GM21390 (cell line): ENCODE measurements at regions not wholly inside any gene's neighbourhood (a gene's known extent, or its start where the extent isn't known, plus 50 kb on each side); places are given as distances from the start of the nearest gene placed in this dataset.
"Not testable (repeated sequence)": the region's sequence is repeated elsewhere in the genome, so short reads cannot be mapped to it uniquely, and the experiment has no call there.

Source experiments
- ATAC-seq: cut with Tn5 transposase; IDR thresholded peaks from one replicate; pipeline ENCODE4 v1.9.1; 2021; ENCODE audit not compliant: unreplicated experiment

GRCh38 chr5:32842813-32843530 is 131.9 kb downstream of the NPR3 start:
- no peak for ATAC-seq

DNA sequence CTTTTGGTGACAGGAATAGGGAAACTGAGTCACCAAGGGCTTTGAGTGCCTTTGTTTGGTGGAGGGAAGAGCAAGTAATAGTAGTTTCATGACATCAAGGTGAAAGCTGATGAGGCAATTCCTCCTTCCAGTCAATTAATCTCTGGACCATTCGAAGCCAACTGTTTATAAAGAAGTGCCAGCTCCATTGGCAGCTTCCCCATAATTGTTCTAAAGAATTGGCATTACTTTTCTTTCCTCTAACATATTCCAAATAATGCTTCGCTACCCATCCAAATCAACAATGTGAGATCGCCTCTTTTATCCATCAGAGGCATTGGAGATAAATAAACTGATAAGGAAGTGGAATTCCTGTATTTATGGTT is 132.4 kb downstream of the NPR3 start:
- no peak for ATAC-seq

DNA sequence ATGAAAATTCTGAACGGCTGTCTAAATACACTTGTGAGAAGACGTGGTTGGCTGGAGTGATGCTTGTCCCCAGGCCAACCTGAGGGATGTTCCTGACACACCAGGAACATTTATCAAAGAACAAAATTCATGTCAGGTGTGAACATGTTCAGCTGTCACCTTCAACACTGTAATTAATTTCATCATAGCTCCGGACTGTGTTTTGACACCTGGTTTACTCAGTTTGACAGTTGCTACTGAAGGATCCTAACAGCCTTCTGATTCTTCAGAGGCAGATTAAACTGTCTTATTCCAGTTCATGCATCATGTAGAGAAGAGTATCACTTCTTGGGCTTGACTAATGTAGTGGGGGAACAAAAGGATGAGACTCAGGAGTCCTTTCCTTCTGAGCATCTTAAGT is 134.1 kb downstream of the NPR3 start:
- no peak for ATAC-seq

DNA sequence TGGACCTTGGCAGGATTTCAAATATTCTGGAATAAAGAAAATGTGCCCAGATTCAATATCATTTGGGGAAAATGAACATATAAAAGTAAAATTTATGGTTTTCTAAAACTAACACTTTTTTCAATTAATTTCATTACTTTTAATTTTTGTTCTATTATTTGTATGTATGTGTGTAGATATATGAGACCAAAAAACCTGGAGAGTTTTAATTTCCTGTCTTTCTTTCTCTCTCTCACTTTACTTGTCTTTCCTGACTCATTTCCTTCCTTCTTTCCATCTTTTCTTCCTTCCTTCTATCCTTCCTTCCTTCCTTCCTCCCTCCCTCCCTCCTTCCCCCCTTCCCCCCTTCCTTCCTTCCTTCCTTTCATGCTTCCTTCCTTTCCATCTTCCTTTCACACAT is 137.0 kb downstream of the NPR3 start:
- ATAC-seq, result no peak

DNA sequence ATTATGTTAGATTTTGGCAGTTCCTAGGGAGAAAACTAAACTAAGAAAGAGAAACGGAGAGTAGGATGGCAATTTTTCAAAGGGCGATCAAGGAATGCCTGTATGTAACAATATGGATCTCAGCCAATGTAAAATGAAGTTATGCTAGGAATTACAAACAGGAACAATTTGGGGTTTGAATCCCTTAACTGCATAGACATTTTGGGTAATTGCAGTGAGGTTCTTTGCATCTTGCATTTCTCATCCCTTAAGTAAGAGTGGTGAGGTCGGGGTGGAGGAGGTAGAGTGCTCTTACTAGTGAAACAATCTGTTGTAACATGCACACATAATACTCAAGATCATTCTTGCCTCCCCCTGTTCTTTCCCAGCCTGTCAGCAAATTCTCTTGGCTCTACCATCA is 137.6 kb downstream of the NPR3 start:
- no peak for ATAC-seq

DNA sequence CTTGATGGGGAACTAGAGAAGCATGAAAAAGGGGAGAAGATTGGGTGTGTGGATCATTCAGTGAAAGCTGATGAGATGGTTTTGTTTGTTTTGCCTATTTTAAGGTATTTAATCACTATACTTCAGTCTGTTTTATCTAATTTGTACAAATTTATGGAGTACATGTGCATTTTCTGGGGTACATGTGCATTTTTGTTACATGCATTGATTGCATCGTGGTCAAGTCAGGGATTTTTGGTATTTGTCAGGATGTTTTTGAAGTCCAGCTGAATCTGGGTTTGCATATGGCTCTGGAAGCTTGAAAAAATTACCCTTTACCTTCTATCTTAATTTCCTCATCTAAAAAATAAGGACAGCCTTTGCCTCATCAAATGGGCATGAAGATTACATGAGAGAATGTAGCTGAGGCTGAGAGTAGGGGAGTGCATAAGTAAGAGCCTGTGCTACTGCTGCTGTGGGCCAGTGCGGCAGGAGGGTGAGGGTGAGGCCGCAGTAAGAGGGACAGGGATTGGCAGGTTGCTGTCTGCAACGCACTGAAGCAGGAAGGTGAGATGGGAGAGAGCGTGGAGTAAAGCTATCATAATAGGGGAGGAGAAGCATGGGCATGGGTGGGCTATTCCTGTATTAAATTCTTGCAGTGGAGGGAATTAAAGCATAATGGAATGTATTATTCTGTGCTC is 139.8 kb downstream of the NPR3 start:
- no peak for ATAC-seq

DNA sequence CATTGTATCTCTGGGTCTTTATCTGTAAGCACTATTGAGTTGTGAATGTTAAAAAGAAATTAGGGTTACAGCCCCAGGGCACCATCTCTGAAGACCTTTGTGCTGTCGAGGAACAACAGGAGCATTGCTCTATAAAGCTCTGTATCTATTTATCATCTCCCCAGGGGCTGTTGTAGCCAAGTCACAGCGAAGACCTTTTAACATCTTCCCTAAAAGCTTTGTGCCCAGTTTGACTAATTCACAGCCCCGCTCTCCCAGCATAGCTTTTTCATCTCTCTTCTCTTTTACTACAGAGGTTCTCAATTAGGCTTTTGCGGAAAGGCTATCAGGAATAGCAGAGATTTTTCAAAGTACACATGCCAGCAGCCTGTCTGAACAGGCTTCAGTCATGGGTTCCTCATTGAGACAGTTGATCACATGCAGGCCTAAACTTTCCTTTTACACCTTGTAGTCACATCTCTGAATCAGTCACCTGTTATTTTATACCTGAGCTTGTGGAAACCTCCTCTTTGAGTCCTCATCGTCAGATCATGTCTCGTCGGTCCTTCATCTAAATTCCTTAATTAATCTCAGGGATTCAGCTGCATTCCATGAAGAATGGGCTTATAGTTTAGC is 140.5 kb downstream of the NPR3 start:
- ATAC-seq, result no peak

DNA sequence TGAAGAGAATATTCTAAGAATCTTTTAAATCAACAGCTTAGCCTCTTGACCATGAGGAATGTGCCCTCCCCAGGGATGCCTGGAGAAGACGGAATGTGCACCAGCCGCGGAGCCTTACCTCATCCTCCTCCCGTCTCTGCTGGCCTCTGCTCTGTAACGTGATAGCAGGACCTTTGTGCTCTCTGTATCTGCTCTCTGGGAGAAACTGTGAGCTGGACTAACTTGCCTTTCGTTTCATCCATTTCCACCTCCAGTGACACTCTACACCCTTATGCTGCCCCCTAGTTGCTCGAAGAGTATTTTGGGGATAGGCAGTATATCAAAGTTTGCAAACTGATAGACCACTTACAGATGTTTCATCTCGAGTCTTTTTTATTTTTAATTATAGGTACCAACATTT is 141.4 kb downstream of the NPR3 start:
- no peak for ATAC-seq

DNA sequence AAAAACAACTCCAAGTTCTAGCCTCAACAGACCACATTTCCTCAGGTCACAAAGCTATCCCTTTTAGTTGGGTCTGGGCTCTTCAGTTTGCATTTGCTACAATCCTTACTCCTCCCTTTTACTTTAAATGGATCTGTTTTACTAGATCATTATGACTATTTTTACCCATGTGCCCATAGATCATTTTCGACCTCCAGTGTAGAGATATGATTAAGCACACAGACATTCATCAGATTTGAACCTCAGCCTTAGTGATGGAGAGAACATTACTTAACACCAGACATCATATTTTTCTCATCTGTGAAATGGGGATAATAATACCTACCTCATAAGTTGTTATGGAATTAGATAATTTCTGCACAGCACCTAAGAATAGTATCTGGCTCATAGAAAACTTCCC is 141.9 kb downstream of the NPR3 start:
- no peak for ATAC-seq

DNA sequence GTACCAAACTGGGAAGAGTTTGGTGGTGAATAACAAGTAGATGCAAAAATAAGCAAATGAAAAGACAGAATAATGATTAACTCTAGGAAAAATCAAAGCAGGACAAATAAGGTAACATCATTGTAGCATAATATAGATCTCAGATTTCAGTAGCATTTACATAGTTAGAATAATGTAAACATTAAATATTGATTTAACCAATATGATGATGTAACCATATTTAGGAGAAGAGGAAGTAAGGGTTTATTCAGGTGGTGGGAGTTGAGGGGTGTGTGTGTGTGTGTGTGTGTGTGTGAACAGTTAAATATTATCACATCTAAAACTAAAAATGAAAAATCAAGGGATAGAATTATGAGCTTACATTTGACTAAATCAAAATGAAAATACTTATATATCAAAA is 143.4 kb downstream of the NPR3 start:
- ATAC-seq, result no peak

- ATAC-seq, result no peak
Observed at GRCh38 chr5:32859211-32859641, 148.1 kb downstream of the NPR3 start.

DNA sequence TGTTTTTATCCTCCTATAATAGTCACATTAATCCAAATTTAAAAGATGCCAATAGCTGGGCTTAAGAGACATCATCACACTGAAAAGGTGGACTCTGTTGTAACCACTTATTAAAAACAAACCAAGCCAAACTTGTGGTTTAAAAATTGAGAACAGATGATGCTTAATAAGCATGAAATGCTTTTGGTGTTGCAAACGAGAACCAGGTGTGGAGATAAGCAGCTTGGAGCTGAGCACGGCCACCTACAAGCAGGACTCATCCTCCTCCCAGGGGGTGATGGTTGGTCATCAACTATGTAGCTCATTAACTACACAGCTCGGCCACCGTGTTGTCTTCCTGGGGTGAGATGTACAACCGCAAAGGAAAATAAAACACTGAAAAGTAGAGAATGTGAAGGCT is 154.4 kb downstream of the NPR3 start:
- ATAC-seq, result no peak

- ATAC-seq, result no peak
Observed at GRCh38 chr5:32866138-32866537, 155.0 kb downstream of the NPR3 start.

DNA sequence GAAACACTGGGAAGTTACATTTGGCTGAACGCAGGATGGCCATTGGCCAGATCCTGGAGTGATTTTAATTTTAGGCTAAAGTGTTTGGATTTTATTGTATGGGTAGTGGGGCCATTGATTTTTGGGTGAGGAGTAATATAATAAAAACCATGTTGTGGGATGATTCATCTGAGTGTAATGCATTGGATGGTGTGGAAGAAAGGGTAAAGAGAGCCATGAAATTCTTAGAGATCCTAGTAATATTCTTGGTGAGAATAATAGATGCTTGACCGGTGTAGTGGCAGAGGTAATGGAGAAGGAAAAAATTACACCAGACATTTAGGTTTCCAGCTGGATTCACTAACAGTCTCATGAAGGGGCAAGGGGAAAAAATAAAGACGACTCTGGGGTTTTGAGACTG is 158.1 kb downstream of the NPR3 start:
- ATAC-seq, result no peak

GRCh38 chr5:32876791-32877190 is 165.7 kb downstream of the NPR3 start:
- no peak for ATAC-seq

DNA sequence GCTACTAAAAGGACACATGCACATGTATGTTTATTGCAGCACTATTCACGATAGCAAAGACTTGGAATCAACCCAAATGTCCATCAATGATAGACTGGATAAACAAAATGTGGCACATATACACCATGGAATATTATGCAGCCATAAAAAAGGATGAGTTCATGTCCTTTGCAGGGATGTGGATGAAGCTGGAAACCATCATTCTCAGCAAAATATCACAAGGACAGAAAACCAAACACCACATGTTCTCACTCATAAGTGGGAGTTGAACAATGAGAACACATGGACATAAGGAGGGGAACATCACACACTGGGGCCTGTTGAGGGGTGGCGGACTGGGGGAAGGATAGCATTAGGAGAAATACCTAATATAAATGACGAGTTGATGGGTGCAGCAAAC is 168.2 kb downstream of the NPR3 start:
- ATAC-seq, result not testable (repeated sequence)

DNA sequence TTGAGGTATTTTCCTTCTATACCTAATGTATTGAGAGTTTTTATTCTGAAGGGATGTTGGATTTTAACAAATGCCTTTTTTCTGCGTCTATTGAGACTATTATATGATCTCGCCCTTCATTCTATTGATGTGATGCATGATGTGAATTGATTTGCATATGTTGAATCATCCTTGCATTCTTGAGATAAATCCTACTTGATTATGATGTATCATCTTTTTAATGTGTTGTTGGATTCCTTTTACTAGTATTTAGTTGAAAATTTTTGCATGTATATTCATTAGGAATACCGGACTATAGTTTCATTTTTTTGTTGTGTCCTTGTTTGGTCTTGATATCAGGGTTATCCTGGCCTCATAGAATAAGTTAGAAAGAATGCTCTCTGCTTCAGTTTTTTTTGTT is 169.7 kb downstream of the NPR3 start:
- ATAC-seq, result no peak

GRCh38 chr5:32887390-32887789 is 176.3 kb downstream of the NPR3 start:
- no peak for ATAC-seq

- ATAC-seq, result no peak
Observed at GRCh38 chr5:32889078-32889477, 178.0 kb downstream of the NPR3 start.

- no peak for ATAC-seq
Observed at GRCh38 chr5:32903613-32904012, 192.5 kb downstream of the NPR3 start.

- ATAC-seq, result no peak
Observed at GRCh38 chr5:32908641-32909040, 197.5 kb downstream of the NPR3 start.

DNA sequence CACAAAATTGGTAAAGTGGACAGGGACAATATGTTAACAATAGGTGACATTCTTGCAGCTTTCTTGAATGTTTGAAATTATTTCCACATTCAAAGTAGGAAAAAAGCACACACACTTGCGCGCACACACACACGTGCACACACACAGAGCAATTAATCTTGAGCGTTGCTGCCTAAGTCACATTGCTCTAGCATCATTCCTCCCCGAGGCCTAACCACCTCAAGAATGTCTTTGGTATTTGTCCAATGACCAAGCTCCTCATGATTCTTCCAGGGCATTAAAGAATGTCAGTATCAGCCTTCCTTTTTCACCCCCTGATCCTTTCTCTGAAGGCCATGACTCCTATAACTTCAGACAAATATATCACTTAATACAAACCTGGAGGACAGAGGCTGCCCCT is 198.1 kb downstream of the NPR3 start:
- ATAC-seq, result no peak
